MCF 10A (cell line): ENCODE measurements at regions not wholly inside any gene's neighbourhood (a gene's known extent, or its start where the extent isn't known, plus 50 kb on each side); places are given as distances from the start of the nearest gene placed in this dataset.
"Not testable (repeated sequence)": the region's sequence is repeated elsewhere in the genome, so short reads cannot be mapped to it uniquely, and the experiment has no call there.

ENCODE experiments used
- BruUV-seq: library from RNA; stranded (reverse); fragments of 400-500 nt; replicated peaks from 2 replicates; lab custom pipeline; 2021; lab: Mats Ljungman, UMichigan
- CTCF ChIA-PET: fragments of 300-600 bp; sonication (Branson Sonifier 250); formaldehyde crosslinking; extraction: SDS; loops from one replicate; lab custom pipeline; 2021; ENCODE audit warnings: antibody characterized with exemption, inconsistent platforms; lab: Yijun Ruan, JAX
- POLR2A ChIA-PET: fragments of 300-600, 350-650 bp; sonication (Branson Sonifier 250); formaldehyde crosslinking; extraction: SDS; loops from one replicate; lab custom pipeline; 2020; ENCODE audit warnings: antibody characterized with exemption, inconsistent platforms; lab: Yijun Ruan, JAX
- DNase-seq: peaks from one replicate; pipeline ENCODE4 v3.0.0-alpha.2; 2018; ENCODE audit not compliant: unreplicated experiment
- H3K27ac Mint-ChIP-seq: one replicate; pipeline ENCODE4 v1.8.0; 2022; ENCODE audit warnings: mild to moderate bottlenecking, low read depth, mixed read lengths; ENCODE audit not compliant: unreplicated experiment
- H3K27me3 Mint-ChIP-seq: one replicate; pipeline ENCODE4 v1.8.0; 2022; ENCODE audit warnings: mixed read lengths; ENCODE audit not compliant: insufficient read depth, unreplicated experiment
- H3K36me3 Mint-ChIP-seq: one replicate; pipeline ENCODE4 v1.8.0; 2022; ENCODE audit warnings: mild to moderate bottlenecking, moderate library complexity, mixed read lengths; ENCODE audit not compliant: insufficient read depth, unreplicated experiment
- H3K4me1 Mint-ChIP-seq: one replicate; pipeline ENCODE4 v1.8.0; 2022; ENCODE audit warnings: mixed read lengths; ENCODE audit not compliant: insufficient read depth, unreplicated experiment
- H3K4me3 Mint-ChIP-seq: one replicate; pipeline ENCODE4 v1.8.0; 2022; ENCODE audit warnings: mild to moderate bottlenecking, moderate library complexity, mixed read lengths; ENCODE audit not compliant: unreplicated experiment
- H3K9me3 Mint-ChIP-seq: one replicate; pipeline ENCODE4 v1.8.0; 2022; ENCODE audit warnings: mixed read lengths; ENCODE audit not compliant: unreplicated experiment
- CTCF ChIP-seq: fragments of 200-600 bp; IDR thresholded peaks from one replicate; pipeline ENCODE4 v1.8.0; 2022; ENCODE audit warnings: antibody characterized with exemption, mild to moderate bottlenecking; ENCODE audit not compliant: unreplicated experiment
- intact Hi-C: fragments of 100-400 bp; cut with micrococcal nuclease; formaldehyde crosslinking; loops from 2 replicates; pipeline ENCODE4 v1.14.1; 2022

- DNase-seq, H3K9me3 Mint-ChIP-seq, CTCF ChIA-PET, intact Hi-C loops, H3K4me3 Mint-ChIP-seq, POLR2A ChIA-PET, H3K4me1 Mint-ChIP-seq, H3K36me3 Mint-ChIP-seq, BruUV-seq, H3K27ac Mint-ChIP-seq: not testable (repeated sequence)
- peaks cover 11% of the 10 kb centered on the region for H3K27me3 Mint-ChIP-seq
Measured at GRCh38 chr1:146486300-146487014, 257.6 kb upstream of the NOTCH2NLA start.

GRCh38 chr1:146484195-146484594 lies 255.4 kb upstream of the NOTCH2NLA start:
- H3K4me3 Mint-ChIP-seq, BruUV-seq, H3K36me3 Mint-ChIP-seq, H3K27ac Mint-ChIP-seq, DNase-seq, CTCF ChIA-PET, POLR2A ChIA-PET, intact Hi-C loops, H3K9me3 Mint-ChIP-seq, H3K4me1 Mint-ChIP-seq: not testable (repeated sequence)
- peaks cover 11% of the 10 kb centered on the region for H3K27me3 Mint-ChIP-seq

GRCh38 chr1:146479188-146479587 lies 250.4 kb upstream of the NOTCH2NLA start:
- peak; percentile 8 for DNase-seq
- H3K27ac Mint-ChIP-seq, H3K9me3 Mint-ChIP-seq, BruUV-seq, intact Hi-C loops, H3K4me1 Mint-ChIP-seq, H3K27me3 Mint-ChIP-seq, H3K4me3 Mint-ChIP-seq, H3K36me3 Mint-ChIP-seq, POLR2A ChIA-PET: not testable (repeated sequence)
- CTCF ChIA-PET, result interaction anchor here (0.7 kb wide), 1 partner anchor 1156 kb away, joined by 3 read pairs; no protein-coding TSS in a partner anchor

GRCh38 chr1:146478125-146478720 lies 249.4 kb upstream of the NOTCH2NLA start:
- TF ChIP-seq CTCF, result peak; percentile 67
- H3K4me1 Mint-ChIP-seq, H3K4me3 Mint-ChIP-seq, POLR2A ChIA-PET, CTCF ChIA-PET, H3K36me3 Mint-ChIP-seq, H3K27me3 Mint-ChIP-seq, BruUV-seq, H3K27ac Mint-ChIP-seq, intact Hi-C loops, H3K9me3 Mint-ChIP-seq: not testable (repeated sequence)
- peak; percentile 44 for DNase-seq

- H3K27me3 Mint-ChIP-seq, H3K36me3 Mint-ChIP-seq, DNase-seq, BruUV-seq, POLR2A ChIA-PET, H3K27ac Mint-ChIP-seq, H3K4me3 Mint-ChIP-seq, intact Hi-C loops, CTCF ChIA-PET, H3K4me1 Mint-ChIP-seq, H3K9me3 Mint-ChIP-seq: not testable (repeated sequence)
Measured at GRCh38 chr1:146475086-146475485, 246.3 kb upstream of the NOTCH2NLA start.

GRCh38 chr1:146474216-146474615 lies 245.4 kb upstream of the NOTCH2NLA start:
- POLR2A ChIA-PET, CTCF ChIA-PET, intact Hi-C loops, H3K36me3 Mint-ChIP-seq, H3K27ac Mint-ChIP-seq, H3K4me3 Mint-ChIP-seq, H3K9me3 Mint-ChIP-seq, DNase-seq, H3K27me3 Mint-ChIP-seq, BruUV-seq, H3K4me1 Mint-ChIP-seq: not testable (repeated sequence)

- CTCF ChIA-PET, H3K27me3 Mint-ChIP-seq, POLR2A ChIA-PET, intact Hi-C loops, H3K9me3 Mint-ChIP-seq, H3K36me3 Mint-ChIP-seq, H3K27ac Mint-ChIP-seq, H3K4me1 Mint-ChIP-seq, BruUV-seq: not testable (repeated sequence)
- peak overlapping the region; percentile 70 for H3K4me3 Mint-ChIP-seq
- DNase-seq, result peak; percentile 30
Measured at GRCh38 chr1:146472192-146472861, 243.5 kb upstream of the NOTCH2NLA start.

GRCh38 chr1:146459939-146460338 lies 231.1 kb upstream of the NOTCH2NLA start:
- DNase-seq, H3K4me1 Mint-ChIP-seq, CTCF ChIA-PET, H3K27ac Mint-ChIP-seq, H3K9me3 Mint-ChIP-seq, BruUV-seq, intact Hi-C loops, H3K4me3 Mint-ChIP-seq, H3K36me3 Mint-ChIP-seq, POLR2A ChIA-PET: not testable (repeated sequence)
- H3K27me3 Mint-ChIP-seq, result peaks cover 11% of the 10 kb centered on the region
